ENCODE measurements at regions not wholly inside any gene's neighbourhood (a gene's known extent, or its start where the extent isn't known, plus 50 kb on each side); places are given as distances from the start of the nearest gene placed in this dataset.

GRCh38 chr14:87678624-87679023 lies 314.4 kb downstream of the GALC start:
- no peak for TF ChIP-seq CTCF (IDR thresholded peaks at IDR 0.05; ENCODE audit: extremely low read depth, missing control alignments)
- DNase-seq (ENCODE audit: low spot score) = no peak

DNA sequence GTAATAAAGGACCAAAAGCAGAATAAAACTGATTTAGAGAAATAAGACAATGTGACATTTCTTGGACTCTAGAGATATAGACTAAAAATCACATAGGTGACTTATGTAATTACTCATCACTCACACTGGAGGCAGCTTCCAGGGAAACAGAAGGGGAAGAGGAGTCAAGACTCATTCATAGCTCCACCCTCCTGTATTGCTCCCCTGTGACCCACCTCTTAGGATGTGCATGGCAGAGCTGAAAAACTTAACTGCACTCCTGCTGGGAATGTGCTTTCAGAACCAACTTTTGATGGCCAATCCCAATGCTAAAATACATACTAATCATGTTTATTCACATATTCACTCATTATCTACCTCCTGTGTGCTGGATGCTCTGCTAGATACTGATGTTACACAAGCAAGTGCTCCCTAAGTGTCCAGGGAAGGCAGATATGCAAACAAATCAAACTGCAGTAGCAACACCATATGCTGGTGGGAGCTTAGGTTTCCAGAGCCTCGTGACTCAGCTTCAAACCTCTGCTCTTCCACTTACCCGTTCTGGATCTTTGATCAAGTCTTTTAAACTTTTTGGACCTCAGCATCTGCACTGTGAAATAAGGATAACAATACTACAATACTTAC lies 316.1 kb downstream of the GALC start:
- no peak for TF ChIP-seq CTCF (IDR thresholded peaks at IDR 0.05; ENCODE audit: extremely low read depth, missing control alignments)
- DNase-seq (ENCODE audit: low spot score) = no peak

GRCh38 chr14:87667659-87668058 lies 325.3 kb downstream of the GALC start:
- TF ChIP-seq CTCF (IDR thresholded peaks at IDR 0.05; ENCODE audit: extremely low read depth, missing control alignments) = no peak
- DNase-seq (ENCODE audit: low spot score) = no peak

- no peak for TF ChIP-seq CTCF (IDR thresholded peaks at IDR 0.05; ENCODE audit: extremely low read depth, missing control alignments)
- DNase-seq (ENCODE audit: low spot score) = no peak
Observed at GRCh38 chr14:87656315-87656714, 336.7 kb downstream of the GALC start.

- DNase-seq (ENCODE audit: low spot score) = no peak
- TF ChIP-seq CTCF (IDR thresholded peaks at IDR 0.05; ENCODE audit: extremely low read depth, missing control alignments) = no peak
Observed at GRCh38 chr14:87652278-87652677, 340.7 kb downstream of the GALC start.

GRCh38 chr14:87644689-87645088 lies 348.3 kb downstream of the GALC start:
- no peak for DNase-seq (ENCODE audit: low spot score)

DNA sequence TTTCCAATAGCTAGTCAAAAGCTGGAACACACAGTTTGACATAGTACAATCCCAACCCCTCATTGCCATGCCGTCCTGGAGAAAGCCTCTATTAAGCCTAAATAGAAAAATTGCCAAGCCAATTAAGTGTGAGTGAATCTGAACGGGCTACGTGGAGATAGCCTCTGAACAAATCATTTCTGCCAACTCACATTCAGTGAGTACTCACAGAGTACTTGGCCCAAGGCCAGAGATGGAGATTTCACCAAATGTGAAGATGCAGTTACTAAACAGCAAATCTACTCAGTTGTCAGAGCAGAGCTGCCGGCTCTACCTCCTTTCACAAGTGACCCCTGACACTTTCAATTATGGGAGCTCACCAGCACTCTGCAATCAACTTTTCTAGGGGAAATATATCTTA lies 350.0 kb downstream of the GALC start:
- TF ChIP-seq CTCF (IDR thresholded peaks at IDR 0.05; ENCODE audit: extremely low read depth, missing control alignments) = no peak
- no peak for DNase-seq (ENCODE audit: low spot score)

More at GRCh38 chr14:87644689-87645088, 348.3 kb downstream of the GALC start:
- TF ChIP-seq CTCF (IDR thresholded peaks at IDR 0.05; ENCODE audit: extremely low read depth, missing control alignments) = no peak
